Right lung (tissue), 2 donors: ENCODE measurements at regions not wholly inside any gene's neighbourhood (a gene's known extent, or its start where the extent isn't known, plus 50 kb on each side); places are given as distances from the start of the nearest gene placed in this dataset.

ENCODE experiments used
- DNase-seq, 2 donors: peaks; one replicate each; pipeline ENCODE4 v3.0.0-alpha.2; 2013

- DNase-seq: no peak
Observed at GRCh38 chr10:57018452-57018851, 657.4 kb upstream of the ZWINT start.

GRCh38 chr10:57017356-57018037 is 656.4 kb upstream of the ZWINT start:
- no peak for DNase-seq

GRCh38 chr10:57015595-57016318 is 654.7 kb upstream of the ZWINT start:
- DNase-seq: no peak

- DNase-seq: no peak
Observed at GRCh38 chr10:57015187-57015586, 654.1 kb upstream of the ZWINT start.

GRCh38 chr10:57014758-57015157 is 653.7 kb upstream of the ZWINT start:
- no peak for DNase-seq

- no peak for DNase-seq
Observed at GRCh38 chr10:57008189-57008588, 647.1 kb upstream of the ZWINT start.

- no peak for DNase-seq
Observed at GRCh38 chr10:56991591-56992069, 630.6 kb upstream of the ZWINT start.

- DNase-seq: no peak
Observed at GRCh38 chr10:56975513-56975912, 614.5 kb upstream of the ZWINT start.

- DNase-seq: no peak
Observed at GRCh38 chr10:56973766-56974165, 612.7 kb upstream of the ZWINT start.

- no peak for DNase-seq
Observed at GRCh38 chr10:56943221-56943755, 582.2 kb upstream of the ZWINT start.

GRCh38 chr10:56934515-56934914 is 573.5 kb upstream of the ZWINT start:
- no peak for DNase-seq

GRCh38 chr10:56928714-56929113 is 567.7 kb upstream of the ZWINT start:
- DNase-seq: no peak

GRCh38 chr10:56927701-56928100 is 566.6 kb upstream of the ZWINT start:
- DNase-seq: no peak

- no peak for DNase-seq
Observed at GRCh38 chr10:56920601-56921261, 559.7 kb upstream of the ZWINT start.

GRCh38 chr10:56912043-56912442 is 551.0 kb upstream of the ZWINT start:
- peak; percentile 15 to 19 for DNase-seq

- DNase-seq: no peak
Observed at GRCh38 chr10:56905051-56905450, 544.0 kb upstream of the ZWINT start.

- DNase-seq: no peak
Observed at GRCh38 chr10:56902554-56902953, 541.5 kb upstream of the ZWINT start.

GRCh38 chr10:56895306-56895705 is 534.2 kb upstream of the ZWINT start:
- DNase-seq: no peak

- peak; percentile 31 to 35 for DNase-seq
Observed at GRCh38 chr10:56881218-56881617, 520.2 kb upstream of the ZWINT start.

GRCh38 chr10:56880606-56881005 is 519.5 kb upstream of the ZWINT start:
- peak; percentile 72 to 73 for DNase-seq

- DNase-seq: no peak
Observed at GRCh38 chr10:56874950-56875349, 513.9 kb upstream of the ZWINT start.

- no peak for DNase-seq
Observed at GRCh38 chr10:56871160-56871668, 510.2 kb upstream of the ZWINT start.
